ENCODE measurements at regions not wholly inside any gene's neighbourhood (a gene's known extent, or its start where the extent isn't known, plus 50 kb on each side); places are given as distances from the start of the nearest gene placed in this dataset.

DNA sequence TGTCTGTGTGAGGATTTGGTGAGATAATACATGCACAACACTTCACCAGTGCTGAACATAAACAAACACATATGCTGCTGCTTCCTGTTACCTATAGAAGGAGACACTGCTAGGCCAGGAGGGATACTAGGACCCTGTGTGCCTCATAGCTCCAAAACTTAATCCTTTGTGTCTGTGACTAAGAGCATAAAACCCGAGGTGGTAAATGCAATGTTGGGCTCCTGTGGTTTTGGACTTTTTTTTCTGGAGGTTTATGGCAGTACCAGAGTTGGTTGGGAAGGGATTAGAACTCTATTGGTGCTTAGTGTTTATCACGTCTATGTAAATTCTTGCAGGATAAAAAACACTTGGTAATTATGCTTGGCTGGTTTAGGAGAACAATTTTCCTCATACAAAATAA is 122.9 kb downstream of the NUF2 start:
- H3K36me3 ChIP-seq (ENCODE audit: control insufficient read depth, insufficient read depth, low read length): no peaks in the 10 kb centered on the region
- peaks cover 18% of the 10 kb centered on the region for H3K27me3 Mint-ChIP-seq (ENCODE audit: insufficient read depth, unreplicated experiment)
- H3K27me3 ChIP-seq (replicated peaks; ENCODE audit: control insufficient read depth, insufficient read depth, low read length): no peaks in the 10 kb centered on the region
- BruUV-seq (replicated peaks): no TSS peak
- H3K27ac Mint-ChIP-seq (ENCODE audit: unreplicated experiment): peak overlapping the region; percentile 13
- no peaks in the 10 kb centered on the region for H3K9me3 Mint-ChIP-seq (ENCODE audit: unreplicated experiment)
- TF ChIP-seq, protein P1, sequence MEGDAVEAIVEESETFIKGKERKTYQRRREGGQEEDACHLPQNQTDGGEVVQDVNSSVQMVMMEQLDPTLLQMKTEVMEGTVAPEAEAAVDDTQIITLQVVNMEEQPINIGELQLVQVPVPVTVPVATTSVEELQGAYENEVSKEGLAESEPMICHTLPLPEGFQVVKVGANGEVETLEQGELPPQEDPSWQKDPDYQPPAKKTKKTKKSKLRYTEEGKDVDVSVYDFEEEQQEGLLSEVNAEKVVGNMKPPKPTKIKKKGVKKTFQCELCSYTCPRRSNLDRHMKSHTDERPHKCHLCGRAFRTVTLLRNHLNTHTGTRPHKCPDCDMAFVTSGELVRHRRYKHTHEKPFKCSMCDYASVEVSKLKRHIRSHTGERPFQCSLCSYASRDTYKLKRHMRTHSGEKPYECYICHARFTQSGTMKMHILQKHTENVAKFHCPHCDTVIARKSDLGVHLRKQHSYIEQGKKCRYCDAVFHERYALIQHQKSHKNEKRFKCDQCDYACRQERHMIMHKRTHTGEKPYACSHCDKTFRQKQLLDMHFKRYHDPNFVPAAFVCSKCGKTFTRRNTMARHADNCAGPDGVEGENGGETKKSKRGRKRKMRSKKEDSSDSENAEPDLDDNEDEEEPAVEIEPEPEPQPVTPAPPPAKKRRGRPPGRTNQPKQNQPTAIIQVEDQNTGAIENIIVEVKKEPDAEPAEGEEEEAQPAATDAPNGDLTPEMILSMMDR (IDR thresholded peaks at IDR 0.05; ENCODE audit: insufficient read depth in 1 of 2, low read depth in 1 of 2, low read length in 1 of 2, severe bottlenecking in 1 of 2, unreplicated experiment in 1 of 2): no peak
- H3K4me1 Mint-ChIP-seq (ENCODE audit: low read depth, unreplicated experiment): no peaks in the 10 kb centered on the region
- H3K9me3 ChIP-seq: no peaks in the 10 kb centered on the region
- H3K36me3 Mint-ChIP-seq (ENCODE audit: insufficient read depth, unreplicated experiment): no peaks in the 10 kb centered on the region
- ChIA-PET POLR2A (no interaction called here), CTCF (interaction anchor here (1.2 kb wide), 1 partner anchor 36 kb away, joined by 3 read pairs; no protein-coding TSS in a partner anchor)
- no peak for DNase-seq
- no peaks in the 10 kb centered on the region for H3K4me1 ChIP-seq
- intact Hi-C loops (cut with micrococcal nuclease; ENCODE audit: unreplicated experiment): no loop called here
- H3K4me3 Mint-ChIP-seq (ENCODE audit: unreplicated experiment): no peak overlapping the region
- H3K4me3 ChIP-seq (ENCODE audit: low read depth, low read length): no peak overlapping the region

DNA sequence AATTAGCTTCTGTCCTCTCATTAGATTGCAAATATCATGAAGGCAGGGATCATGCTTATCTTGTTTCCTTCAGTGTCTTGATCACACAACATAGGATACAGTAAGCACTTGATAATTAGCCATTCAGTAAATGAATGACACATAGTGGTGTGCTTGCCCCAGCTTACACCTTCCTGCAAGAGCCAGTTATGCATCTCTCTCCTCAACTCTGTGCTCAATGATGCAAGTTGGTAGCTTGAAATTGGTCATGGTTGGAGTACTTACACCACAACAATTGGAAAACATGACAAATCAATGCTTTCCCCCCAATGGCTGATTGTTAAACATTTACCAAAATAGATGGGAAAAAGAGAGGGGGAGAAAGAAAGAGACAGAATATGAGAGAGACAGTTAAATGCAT is 129.2 kb downstream of the NUF2 start:
- H3K36me3 ChIP-seq (ENCODE audit: control insufficient read depth, insufficient read depth, low read length): no peaks in the 10 kb centered on the region
- peaks cover 16% of the 10 kb centered on the region for H3K27me3 Mint-ChIP-seq (ENCODE audit: insufficient read depth, unreplicated experiment)
- no peaks in the 10 kb centered on the region for H3K4me1 Mint-ChIP-seq (ENCODE audit: low read depth, unreplicated experiment)
- H3K4me3 ChIP-seq (ENCODE audit: low read depth, low read length): no peak overlapping the region
- H3K27me3 ChIP-seq (replicated peaks; ENCODE audit: control insufficient read depth, insufficient read depth, low read length): no peaks in the 10 kb centered on the region
- ChIA-PET CTCF (no interaction called here), POLR2A (no interaction called here)
- no peak overlapping the region for H3K27ac Mint-ChIP-seq (ENCODE audit: unreplicated experiment)
- no peaks in the 10 kb centered on the region for H3K4me1 ChIP-seq
- H3K9me3 ChIP-seq: no peaks in the 10 kb centered on the region
- no peaks in the 10 kb centered on the region for H3K36me3 Mint-ChIP-seq (ENCODE audit: insufficient read depth, unreplicated experiment)
- no TSS peak for BruUV-seq (replicated peaks)
- no peaks in the 10 kb centered on the region for H3K9me3 Mint-ChIP-seq (ENCODE audit: unreplicated experiment)
- TF ChIP-seq, protein P1 (IDR thresholded peaks at IDR 0.05; ENCODE audit: insufficient read depth in 1 of 2, low read depth in 1 of 2, low read length in 1 of 2, severe bottlenecking in 1 of 2, unreplicated experiment in 1 of 2): no peak
- DNase-seq: no peak
- intact Hi-C loops (cut with micrococcal nuclease; ENCODE audit: unreplicated experiment): no loop called here
- no peak overlapping the region for H3K4me3 Mint-ChIP-seq (ENCODE audit: unreplicated experiment)

DNA sequence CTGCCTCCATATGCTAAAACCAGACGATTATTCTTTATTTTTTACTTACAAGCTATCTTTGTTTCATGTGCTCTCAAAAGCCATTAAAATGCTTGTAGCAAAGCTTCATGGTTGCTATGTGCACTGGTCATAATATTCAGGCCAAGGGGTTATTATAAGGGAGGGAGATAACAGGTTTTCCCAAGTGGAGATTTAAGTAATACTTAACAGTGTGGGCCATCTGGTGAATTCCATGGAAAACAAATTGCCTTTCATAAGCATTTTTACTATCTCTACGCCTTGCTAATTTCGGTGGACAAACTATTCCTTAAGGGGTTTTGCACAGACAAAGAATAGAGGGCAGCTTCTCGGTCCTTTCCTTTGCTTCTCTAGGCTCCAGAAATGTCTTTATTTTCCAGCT is 137.8 kb downstream of the NUF2 start:
- CTCF ChIA-PET: no interaction called here

More for the DNA sequence above, 137.8 kb downstream of the NUF2 start:
- POLR2A ChIA-PET: no interaction called here
- intact Hi-C loops (cut with micrococcal nuclease; ENCODE audit: unreplicated experiment): no loop called here
- H3K27ac Mint-ChIP-seq (ENCODE audit: unreplicated experiment): no peak overlapping the region
- peaks cover 7% of the 10 kb centered on the region for H3K4me1 Mint-ChIP-seq (ENCODE audit: low read depth, unreplicated experiment)
- H3K36me3 Mint-ChIP-seq (ENCODE audit: insufficient read depth, unreplicated experiment): no peaks in the 10 kb centered on the region
- BruUV-seq (replicated peaks): no TSS peak
- H3K27me3 Mint-ChIP-seq (ENCODE audit: insufficient read depth, unreplicated experiment): peaks cover 10% of the 10 kb centered on the region
- no peaks in the 10 kb centered on the region for H3K9me3 ChIP-seq
- no peaks in the 10 kb centered on the region for H3K4me1 ChIP-seq
- no peaks in the 10 kb centered on the region for H3K36me3 ChIP-seq (ENCODE audit: control insufficient read depth, insufficient read depth, low read length)
- no peaks in the 10 kb centered on the region for H3K9me3 Mint-ChIP-seq (ENCODE audit: unreplicated experiment)
- TF ChIP-seq, protein P1 (IDR thresholded peaks at IDR 0.05; ENCODE audit: insufficient read depth in 1 of 2, low read depth in 1 of 2, low read length in 1 of 2, severe bottlenecking in 1 of 2, unreplicated experiment in 1 of 2): no peak
- DNase-seq: no peak
- H3K4me3 ChIP-seq (ENCODE audit: low read depth, low read length): no peak overlapping the region
- no peaks in the 10 kb centered on the region for H3K27me3 ChIP-seq (replicated peaks; ENCODE audit: control insufficient read depth, insufficient read depth, low read length)
- H3K4me3 Mint-ChIP-seq (ENCODE audit: unreplicated experiment): no peak overlapping the region
